HUES64 (cell line): ENCODE measurements at regions not wholly inside any gene's neighbourhood (a gene's known extent, or its start where the extent isn't known, plus 50 kb on each side); places are given as distances from the start of the nearest gene placed in this dataset.

ENCODE experiments used
- H3K27ac ChIP-seq: 2 replicates; pipeline ENCODE4 v1.7.0; 2013; ENCODE audit warnings: low read depth, low read length, inconsistent platforms
- H3K27me3 ChIP-seq: 2 replicates; pipeline ENCODE4 v1.6.1; 2013; ENCODE audit warnings: mild to moderate bottlenecking, low read length; ENCODE audit not compliant: insufficient read depth
- H3K36me3 ChIP-seq: 2 replicates; pipeline ENCODE4 v1.6.1; 2013; ENCODE audit warnings: mild to moderate bottlenecking, low read length; ENCODE audit not compliant: insufficient read depth
- H3K4me1 ChIP-seq: 2 replicates; pipeline ENCODE4 v1.6.1; 2013; ENCODE audit warnings: mild to moderate bottlenecking, low read length, moderate library complexity; ENCODE audit not compliant: insufficient read depth
- H3K4me3 ChIP-seq: 2 replicates; pipeline ENCODE4 v1.5.1; 2013; ENCODE audit warnings: mild to moderate bottlenecking, low read length, moderate library complexity
- H3K9ac ChIP-seq: 2 replicates; pipeline ENCODE4 v1.6.1; 2013; ENCODE audit warnings: mild to moderate bottlenecking, low read depth, low read length
- H3K9me3 ChIP-seq: 2 replicates; pipeline ENCODE4 v1.6.1; 2013; ENCODE audit warnings: low read depth, low read length; ENCODE audit not compliant: insufficient read depth
- WGBS: fragments of 150-250, 120-280 bp; methylation state at CpG from one replicate; pipeline ENCODE4 v1.1.7; 2013; ENCODE audit warnings: missing lambda C conversion rate; 5-methylcytosine and 5-hydroxymethylcytosine counted together

DNA sequence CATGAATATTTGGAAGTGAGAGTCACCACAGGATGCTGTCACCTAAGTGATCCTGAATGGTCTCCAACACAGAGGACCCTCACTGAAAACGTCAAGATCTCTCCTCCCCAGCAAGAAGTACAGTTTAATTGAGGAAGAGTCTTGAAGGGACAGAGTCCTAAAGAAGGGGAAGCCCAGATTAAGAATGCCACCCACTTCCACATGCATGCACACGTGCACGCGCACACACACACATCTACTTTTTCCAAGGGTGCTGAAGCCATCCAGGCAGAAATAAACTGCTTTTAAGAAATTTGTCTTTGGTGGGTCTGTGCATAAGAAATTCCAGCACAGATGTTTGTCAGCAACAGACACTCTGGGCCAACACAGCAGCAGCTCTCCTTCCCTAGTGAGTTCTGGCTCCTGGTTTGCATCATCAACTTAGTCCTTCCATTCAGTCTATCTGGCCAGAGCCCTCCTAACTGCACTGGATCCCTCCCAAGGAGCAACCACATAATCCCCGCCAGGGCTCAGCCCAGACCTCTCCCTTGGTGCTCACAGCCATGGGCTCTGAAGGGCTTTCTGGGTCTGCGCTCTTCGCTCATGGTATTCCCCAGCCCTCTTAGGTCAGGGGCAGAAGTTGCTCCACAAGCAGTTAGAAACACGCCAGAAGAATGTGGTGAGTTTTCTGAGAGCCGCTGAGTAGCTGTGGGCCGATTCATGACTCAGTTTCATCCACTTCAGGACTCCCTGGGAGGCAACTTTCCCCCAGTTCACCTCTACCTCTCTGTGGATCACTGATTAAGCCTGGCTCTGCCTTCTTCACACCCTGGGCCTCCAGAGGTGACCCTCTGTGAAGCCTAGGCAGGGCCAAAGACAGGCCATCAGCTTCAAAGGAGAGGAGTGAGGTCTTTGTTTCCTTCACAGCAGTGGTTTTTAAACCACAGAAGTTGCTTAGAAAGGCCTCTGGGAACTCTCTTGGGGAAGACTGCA is 132.6 kb upstream of the LIPC start:
- Histone ChIP-seq H3K9me3 (peaks cover 11% of the 10 kb centered on the region; the same call in 1 of the 2 replicates), H3K27me3 (no peaks in the 10 kb centered on the region), H3K36me3 (no peaks in the 10 kb centered on the region), H3K9ac (no peak overlapping the region), H3K27ac (no peak overlapping the region), H3K4me3 (no peak overlapping the region), H3K4me1 (peaks cover 16% of the 10 kb centered on the region)
- WGBS: 96% methylated on average over 10 of the region's 10 CpGs

DNA sequence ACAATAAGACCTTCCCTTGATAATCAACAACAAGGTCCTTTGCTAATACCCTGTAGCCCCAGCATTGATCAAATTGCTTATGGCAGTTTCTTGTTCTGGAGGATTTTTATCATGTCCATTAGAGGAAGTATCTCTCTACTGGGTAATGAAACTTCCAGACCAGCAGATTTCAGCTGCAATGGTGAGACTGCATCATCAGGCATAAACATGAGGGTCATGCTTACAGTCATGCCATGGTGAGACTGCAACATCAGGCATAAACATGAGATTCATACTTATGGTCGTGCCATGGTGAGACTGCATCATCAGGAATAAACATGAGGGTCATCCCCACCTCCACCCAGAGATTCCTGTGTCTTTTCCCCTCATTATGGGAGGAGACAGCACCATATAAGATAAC is 129.0 kb upstream of the LIPC start:
- 91% methylated on average over 1 of the region's 1 CpG for WGBS
- Histone ChIP-seq H3K27ac (no peak overlapping the region), H3K9me3 (no peaks in the 10 kb centered on the region), H3K9ac (no peak overlapping the region), H3K36me3 (no peaks in the 10 kb centered on the region), H3K4me3 (no peak overlapping the region), H3K27me3 (no peaks in the 10 kb centered on the region), H3K4me1 (peaks cover 14% of the 10 kb centered on the region)

DNA sequence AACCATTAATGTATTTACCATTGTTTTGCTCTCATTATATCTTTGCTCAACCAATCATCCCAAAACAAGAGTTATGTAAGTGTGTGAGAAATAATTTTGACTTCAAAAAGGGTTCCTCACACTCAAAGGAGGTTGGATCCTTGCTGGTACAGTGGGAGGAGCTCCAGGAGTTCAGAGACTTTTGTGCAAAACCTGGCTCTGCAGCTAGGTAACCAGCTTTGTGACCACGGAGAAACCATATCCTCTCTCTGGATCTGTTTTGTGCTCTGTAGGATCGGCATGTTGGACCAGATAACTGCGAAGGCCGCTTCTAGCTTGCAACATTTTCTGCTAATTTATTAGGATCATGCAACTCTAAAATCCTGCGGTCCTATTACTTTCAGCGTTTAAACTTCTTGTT is 128.6 kb upstream of the LIPC start:
- Histone ChIP-seq H3K27ac (no peak overlapping the region), H3K4me1 (peaks cover 18% of the 10 kb centered on the region), H3K36me3 (no peaks in the 10 kb centered on the region), H3K27me3 (no peaks in the 10 kb centered on the region), H3K9me3 (no peaks in the 10 kb centered on the region), H3K4me3 (no peak overlapping the region), H3K9ac (no peak overlapping the region)
- WGBS: 94% methylated on average over 6 of the region's 6 CpGs

DNA sequence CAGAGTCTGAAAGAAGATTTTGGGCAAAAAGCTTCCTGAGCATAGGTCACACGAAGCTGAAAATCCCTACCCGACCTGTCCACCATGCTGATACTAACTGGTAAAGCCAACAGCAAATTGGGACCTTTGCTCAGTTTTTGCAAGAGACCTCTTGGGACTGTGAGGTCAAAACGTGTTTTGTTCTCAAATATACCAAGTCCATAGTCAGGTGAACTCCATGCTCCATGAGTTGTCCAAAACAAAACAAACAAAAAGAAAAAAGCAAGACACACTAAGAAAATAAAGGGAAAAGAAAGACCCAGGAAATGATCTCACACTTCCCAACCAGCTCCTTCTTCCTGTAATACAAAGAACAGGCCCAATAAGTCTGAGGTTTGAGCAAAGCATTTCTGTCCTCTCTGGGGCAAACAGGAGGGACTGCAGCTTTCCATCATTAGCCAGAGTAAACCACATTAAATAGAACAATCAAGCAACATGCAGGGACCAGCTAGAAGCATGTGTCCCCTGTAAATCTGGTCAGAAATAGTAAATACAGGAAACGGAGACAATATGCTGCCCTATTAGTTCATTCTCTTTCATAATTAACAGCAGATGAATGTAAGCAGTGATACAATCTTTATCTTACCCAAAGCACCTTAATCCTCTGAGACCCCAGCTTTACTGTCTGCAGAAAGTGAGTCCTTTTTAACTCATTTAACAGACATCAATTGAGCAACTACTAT is 125.0 kb upstream of the LIPC start:
- Histone ChIP-seq H3K4me1 (peaks cover 18% of the 10 kb centered on the region), H3K9ac (no peak overlapping the region), H3K36me3 (no peaks in the 10 kb centered on the region), H3K4me3 (no peak overlapping the region), H3K27me3 (no peaks in the 10 kb centered on the region), H3K27ac (no peak overlapping the region), H3K9me3 (no peaks in the 10 kb centered on the region)
- WGBS: 86% methylated on average over 4 of the region's 4 CpGs

DNA sequence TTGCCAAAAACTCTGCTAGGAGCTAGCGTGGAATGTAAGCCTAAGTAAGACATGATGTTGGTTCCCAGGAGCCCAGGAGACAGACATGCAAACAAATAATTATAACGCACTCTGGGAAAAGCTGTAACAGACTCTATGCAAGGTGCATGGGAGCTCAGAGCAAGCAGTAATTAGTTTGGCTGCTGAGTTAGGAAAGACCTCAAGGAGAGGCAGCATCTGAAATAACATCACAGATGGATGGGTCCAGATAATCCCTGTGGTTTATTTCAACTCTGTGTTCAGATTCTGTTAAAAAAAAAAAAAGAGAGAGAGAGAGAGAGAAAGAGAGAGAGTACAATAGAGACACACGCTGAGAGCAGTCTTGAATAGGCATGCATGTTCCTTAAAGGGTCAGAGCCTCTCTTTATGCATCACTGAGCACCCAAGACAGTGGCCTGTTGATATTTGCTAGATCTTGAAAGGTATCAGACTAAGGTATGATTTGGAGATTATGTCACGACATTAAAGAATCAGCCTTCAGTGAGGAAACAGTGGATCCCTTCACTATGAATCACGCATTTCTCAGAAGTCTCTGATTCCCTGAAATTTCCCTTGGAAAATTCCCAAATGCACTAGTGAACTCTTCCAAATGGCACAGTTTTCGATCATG is 124.4 kb upstream of the LIPC start:
- peaks cover 18% of the 10 kb centered on the region for H3K4me1 ChIP-seq
- 83% methylated on average over 6 of the region's 6 CpGs for WGBS
- H3K4me3 ChIP-seq: no peak overlapping the region
- no peak overlapping the region for H3K27ac ChIP-seq
- H3K9me3 ChIP-seq: no peaks in the 10 kb centered on the region
- H3K36me3 ChIP-seq: no peaks in the 10 kb centered on the region
- H3K27me3 ChIP-seq: no peaks in the 10 kb centered on the region
- H3K9ac ChIP-seq: no peak overlapping the region

DNA sequence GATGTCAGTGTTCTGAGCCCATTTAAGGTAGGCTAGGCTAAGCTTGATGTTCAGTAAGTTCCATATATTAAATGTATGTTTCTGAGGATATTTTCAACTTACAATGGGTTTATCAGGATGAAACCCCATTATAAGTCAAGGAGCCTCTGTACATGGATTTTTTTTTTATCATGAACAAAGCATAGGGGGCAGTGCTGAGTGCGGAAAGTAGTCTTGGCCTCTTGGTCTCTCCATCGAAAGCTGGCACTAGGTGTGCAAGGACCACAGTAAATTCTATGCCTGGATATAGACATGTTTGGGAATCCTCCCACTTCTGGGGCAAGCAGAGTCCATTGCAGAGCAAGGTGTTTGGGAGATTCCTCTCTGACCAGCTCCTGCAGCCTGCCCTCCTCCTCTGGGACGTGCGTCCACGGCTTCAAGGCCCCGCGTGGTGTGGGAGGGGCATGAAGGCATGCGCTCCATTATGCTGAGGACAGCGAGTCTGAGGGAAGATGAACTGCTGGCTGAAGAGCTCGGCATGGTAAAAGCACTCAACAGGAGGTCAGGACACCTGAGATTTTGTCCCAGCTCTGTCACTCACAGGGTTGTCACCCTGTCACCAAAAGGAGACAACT is 122.9 kb upstream of the LIPC start:
- H3K27ac ChIP-seq: no peak overlapping the region
- peaks cover 18% of the 10 kb centered on the region for H3K4me1 ChIP-seq
- no peak overlapping the region for H3K4me3 ChIP-seq
- no peaks in the 10 kb centered on the region for H3K27me3 ChIP-seq
- H3K9me3 ChIP-seq: no peaks in the 10 kb centered on the region
- no peaks in the 10 kb centered on the region for H3K36me3 ChIP-seq
- WGBS: 80% methylated on average over 10 of the region's 10 CpGs
- H3K9ac ChIP-seq: no peak overlapping the region

DNA sequence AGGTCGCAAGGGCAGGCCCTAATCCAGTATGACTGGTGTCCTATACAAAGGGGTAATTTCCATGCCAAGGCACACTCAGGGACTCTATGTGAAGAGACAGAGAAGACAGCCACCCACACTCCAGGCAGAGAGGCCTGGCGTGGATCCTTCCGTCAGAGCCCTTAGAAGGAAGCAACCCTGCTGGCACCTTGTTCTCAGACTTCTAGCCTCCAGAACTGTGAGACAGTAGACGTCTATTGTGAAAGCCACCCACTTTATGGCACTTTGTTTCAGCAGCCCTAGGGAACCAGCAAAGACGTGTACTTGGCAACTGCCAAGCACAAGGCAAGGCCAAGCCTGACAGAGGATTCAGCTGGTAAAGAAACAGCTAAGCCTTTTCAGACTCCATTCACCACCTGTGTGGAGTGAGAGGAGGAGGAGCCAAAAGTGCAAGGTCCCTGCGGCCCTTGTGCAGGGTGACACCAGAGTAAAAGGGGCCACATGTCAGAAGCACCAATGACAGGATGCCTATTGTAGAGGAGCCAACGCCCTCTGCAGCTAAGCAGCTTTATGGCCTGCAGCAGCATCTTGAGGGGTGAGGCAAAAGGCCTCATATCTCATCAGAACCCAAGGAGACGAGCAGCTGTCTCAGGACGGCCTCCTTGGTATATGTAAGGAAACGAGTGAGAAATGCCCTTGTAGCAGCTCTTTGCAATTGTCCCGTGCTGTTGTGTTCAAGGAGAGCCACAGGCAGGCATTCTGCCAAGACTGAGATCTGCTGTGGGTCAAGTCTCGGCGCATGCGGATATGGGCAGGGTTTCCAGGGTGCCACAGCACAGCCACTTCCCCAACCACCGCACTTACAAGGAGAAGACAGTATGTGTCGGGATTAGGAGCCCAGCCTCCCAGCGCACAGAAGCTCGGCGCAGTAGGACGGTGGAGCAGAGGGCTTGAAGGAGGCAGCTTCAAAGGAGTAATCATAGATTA is 121.5 kb upstream of the LIPC start:
- peaks cover 18% of the 10 kb centered on the region for H3K4me1 ChIP-seq
- H3K9ac ChIP-seq: no peak overlapping the region
- H3K36me3 ChIP-seq: no peaks in the 10 kb centered on the region
- H3K27ac ChIP-seq: no peak overlapping the region
- H3K4me3 ChIP-seq: no peak overlapping the region
- no peaks in the 10 kb centered on the region for H3K9me3 ChIP-seq
- H3K27me3 ChIP-seq: no peaks in the 10 kb centered on the region
- WGBS: 93% methylated on average over 20 of the region's 20 CpGs

DNA sequence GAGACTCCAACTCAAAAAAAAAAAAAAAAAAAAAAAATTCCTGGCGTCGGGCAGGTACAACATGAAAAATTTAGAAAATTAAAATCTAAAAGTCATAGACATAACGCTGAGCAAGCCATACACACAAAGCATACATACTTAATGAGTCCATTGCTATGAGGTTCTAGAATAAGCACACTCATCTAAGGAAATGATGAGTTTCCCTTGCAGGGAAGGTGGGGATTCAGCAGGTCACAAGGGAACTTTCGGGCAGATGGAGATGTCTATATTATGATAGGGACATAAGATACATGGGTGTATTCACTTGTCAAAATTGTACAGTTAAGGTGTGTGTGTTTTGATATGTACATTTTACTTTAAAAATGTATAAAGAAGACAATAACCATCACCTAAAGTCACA is 120.2 kb upstream of the LIPC start:
- no peak overlapping the region for H3K4me3 ChIP-seq
- H3K9me3 ChIP-seq: no peaks in the 10 kb centered on the region
- WGBS: 100% methylated on average over 4 of the region's 4 CpGs
- no peak overlapping the region for H3K27ac ChIP-seq
- H3K4me1 ChIP-seq: peaks cover 17% of the 10 kb centered on the region
- no peaks in the 10 kb centered on the region for H3K36me3 ChIP-seq
- no peak overlapping the region for H3K9ac ChIP-seq
- H3K27me3 ChIP-seq: no peaks in the 10 kb centered on the region

DNA sequence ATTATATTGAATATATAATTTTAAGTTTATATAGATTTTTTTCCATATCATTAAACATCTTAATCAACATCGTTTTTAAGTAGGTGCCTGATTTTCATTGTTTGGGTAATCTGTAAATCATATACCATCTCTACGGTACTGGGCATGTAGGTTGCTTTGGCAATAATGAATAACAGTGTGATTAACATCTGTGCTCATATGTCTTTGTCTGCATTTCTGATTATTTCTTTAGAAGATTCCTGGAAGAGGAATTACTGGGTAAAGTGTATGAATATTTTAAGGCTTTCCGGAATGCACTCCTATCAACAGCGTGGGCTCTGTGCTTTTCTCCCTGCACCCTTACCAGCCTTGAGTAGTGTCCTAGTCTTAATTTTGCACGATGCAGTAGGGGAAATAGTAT is 119.8 kb upstream of the LIPC start:
- Histone ChIP-seq H3K27me3 (no peaks in the 10 kb centered on the region), H3K9ac (no peak overlapping the region), H3K4me1 (peaks cover 13% of the 10 kb centered on the region), H3K9me3 (no peaks in the 10 kb centered on the region), H3K27ac (no peak overlapping the region), H3K36me3 (no peaks in the 10 kb centered on the region), H3K4me3 (no peak overlapping the region)
- WGBS: 98% methylated on average over 3 of the region's 5 CpGs

DNA sequence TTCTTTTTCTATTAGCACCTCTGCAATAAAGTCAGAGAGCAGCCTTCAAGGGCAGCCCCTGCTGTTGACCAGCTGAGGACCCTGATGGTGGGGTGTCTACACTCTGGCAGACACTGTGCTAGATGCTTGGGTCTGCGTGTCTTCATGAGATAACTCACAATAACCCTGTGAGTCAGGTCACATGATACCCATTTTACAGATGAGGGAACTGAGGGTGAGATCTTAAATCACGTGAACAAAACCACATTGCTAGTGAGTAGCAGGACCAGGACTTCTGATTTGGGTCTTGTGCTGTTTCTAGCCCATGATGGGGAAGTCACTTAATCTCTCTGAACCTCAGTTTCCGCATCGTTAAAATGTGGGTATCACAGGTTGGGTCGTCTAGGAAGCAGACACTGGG is 118.5 kb upstream of the LIPC start:
- Histone ChIP-seq H3K36me3 (no peaks in the 10 kb centered on the region), H3K27me3 (no peaks in the 10 kb centered on the region), H3K9me3 (no peaks in the 10 kb centered on the region), H3K9ac (no peak overlapping the region), H3K4me3 (no peak overlapping the region), H3K4me1 (no peaks in the 10 kb centered on the region), H3K27ac (no peak overlapping the region)
- WGBS: 92% methylated on average over 5 of the region's 5 CpGs
